ENCODE measurements at regions not wholly inside any gene's neighbourhood (a gene's known extent, or its start where the extent isn't known, plus 50 kb on each side); places are given as distances from the start of the nearest gene placed in this dataset.

DNA sequence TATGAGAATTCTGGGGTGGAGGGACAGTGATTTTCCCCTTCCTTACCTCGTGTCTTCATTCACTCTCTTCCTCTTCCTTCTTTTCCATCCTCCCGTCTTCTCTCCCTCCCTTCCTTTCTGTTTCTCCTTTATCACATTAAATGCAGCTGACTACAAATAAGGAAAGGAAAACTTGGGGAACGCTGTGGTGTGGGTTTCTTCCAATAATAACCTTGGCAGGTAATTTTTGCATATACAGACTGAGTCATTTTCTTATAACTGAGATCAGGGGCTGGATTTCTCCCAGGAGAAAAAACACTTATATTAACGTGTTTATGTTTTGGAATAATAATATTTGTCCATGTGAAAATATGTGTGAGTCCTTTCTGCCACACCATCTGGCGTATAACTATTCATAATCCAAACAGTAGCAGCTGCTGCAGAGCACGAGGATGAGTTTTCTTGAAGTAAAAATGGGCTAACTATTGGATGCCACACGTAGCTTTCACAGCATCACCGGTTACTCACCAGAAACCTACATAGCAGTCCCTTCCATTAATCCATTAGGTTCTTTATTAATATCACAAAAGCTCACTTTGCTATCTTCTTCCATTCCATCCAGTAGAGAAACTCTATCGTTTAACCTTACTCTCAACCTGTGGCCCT, 139.2 kb upstream of the SASH1 start:
- Histone ChIP-seq H3K9me2 (replicated peaks; ENCODE audit: low read length) (no peaks in the 10 kb centered on the region), H3K9ac (ENCODE audit: low read length) (no peak overlapping the region), H3K4me1 (ENCODE audit: insufficient read depth, low read length) (no peaks in the 10 kb centered on the region), H3K27ac (ENCODE audit: low read length) (no peak overlapping the region), H3K4me3 (ENCODE audit: low read length) (no peak overlapping the region), H3K36me3 (ENCODE audit: low read depth, low read length) (no peaks in the 10 kb centered on the region), H3K27me3 (ENCODE audit: low read length) (no peaks in the 10 kb centered on the region), H2AFZ (ENCODE audit: low read length) (no peak overlapping the region), H4K20me1 (ENCODE audit: low read length) (no peaks in the 10 kb centered on the region), H3K79me2 (ENCODE audit: low read length) (no peaks in the 10 kb centered on the region), H3K4me2 (ENCODE audit: low read length) (no peak overlapping the region), H3F3A (ENCODE audit: low read length, unreplicated experiment) (no peaks in the 10 kb centered on the region), H3K9me3 (ENCODE audit: low read length) (no peaks in the 10 kb centered on the region)
- ChIA-PET CTCF (no interaction called here), POLR2A (ENCODE audit: unreplicated experiment) (no interaction called here)
- BruUV-seq (replicated peaks) = no TSS peak
- no peak for DNase-seq
- intact Hi-C loops (cut with micrococcal nuclease) = no loop called here
- TF ChIP-seq EZH2 (IDR thresholded peaks at IDR 0.05; ENCODE audit: low read length, unreplicated experiment) (no peak), EZH2phosphoT487 (IDR thresholded peaks at IDR 0.05; ENCODE audit: borderline replicate concordance, low read length) (no peak)
- TF ChIP-seq, protein P1, sequence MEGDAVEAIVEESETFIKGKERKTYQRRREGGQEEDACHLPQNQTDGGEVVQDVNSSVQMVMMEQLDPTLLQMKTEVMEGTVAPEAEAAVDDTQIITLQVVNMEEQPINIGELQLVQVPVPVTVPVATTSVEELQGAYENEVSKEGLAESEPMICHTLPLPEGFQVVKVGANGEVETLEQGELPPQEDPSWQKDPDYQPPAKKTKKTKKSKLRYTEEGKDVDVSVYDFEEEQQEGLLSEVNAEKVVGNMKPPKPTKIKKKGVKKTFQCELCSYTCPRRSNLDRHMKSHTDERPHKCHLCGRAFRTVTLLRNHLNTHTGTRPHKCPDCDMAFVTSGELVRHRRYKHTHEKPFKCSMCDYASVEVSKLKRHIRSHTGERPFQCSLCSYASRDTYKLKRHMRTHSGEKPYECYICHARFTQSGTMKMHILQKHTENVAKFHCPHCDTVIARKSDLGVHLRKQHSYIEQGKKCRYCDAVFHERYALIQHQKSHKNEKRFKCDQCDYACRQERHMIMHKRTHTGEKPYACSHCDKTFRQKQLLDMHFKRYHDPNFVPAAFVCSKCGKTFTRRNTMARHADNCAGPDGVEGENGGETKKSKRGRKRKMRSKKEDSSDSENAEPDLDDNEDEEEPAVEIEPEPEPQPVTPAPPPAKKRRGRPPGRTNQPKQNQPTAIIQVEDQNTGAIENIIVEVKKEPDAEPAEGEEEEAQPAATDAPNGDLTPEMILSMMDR (conservative IDR thresholded peaks at IDR 0.05; ENCODE audit: low read depth, low read length) = no peak
- no peak for ATAC-seq

DNA sequence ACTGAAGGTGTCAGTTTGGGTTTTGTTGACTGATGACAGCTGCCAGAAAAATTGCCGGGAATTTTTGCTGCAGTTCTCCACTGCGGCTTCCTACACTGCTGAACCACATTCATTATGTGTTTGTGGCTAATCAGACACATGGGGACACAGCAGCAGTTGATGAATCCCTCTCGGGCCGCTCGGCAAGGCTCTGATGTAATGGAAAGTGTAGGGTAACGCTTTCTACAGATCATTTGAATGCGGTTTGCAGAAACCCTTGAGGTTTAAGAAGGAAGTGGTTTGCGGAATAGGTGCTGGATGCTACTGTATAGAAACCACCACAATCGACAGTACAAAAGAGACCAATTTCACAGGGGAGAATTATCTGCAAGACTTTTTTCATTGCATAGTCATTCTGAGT, 138.7 kb upstream of the SASH1 start:
- Histone ChIP-seq H4K20me1 (ENCODE audit: low read length) (no peaks in the 10 kb centered on the region), H2AFZ (ENCODE audit: low read length) (no peak overlapping the region), H3K27me3 (ENCODE audit: low read length) (no peaks in the 10 kb centered on the region), H3K4me2 (ENCODE audit: low read length) (no peak overlapping the region), H3K36me3 (ENCODE audit: low read depth, low read length) (no peaks in the 10 kb centered on the region), H3K9ac (ENCODE audit: low read length) (no peak overlapping the region), H3K79me2 (ENCODE audit: low read length) (no peaks in the 10 kb centered on the region), H3K9me3 (ENCODE audit: low read length) (no peaks in the 10 kb centered on the region), H3K27ac (ENCODE audit: low read length) (no peak overlapping the region), H3F3A (ENCODE audit: low read length, unreplicated experiment) (no peaks in the 10 kb centered on the region), H3K9me2 (replicated peaks; ENCODE audit: low read length) (no peaks in the 10 kb centered on the region), H3K4me1 (ENCODE audit: insufficient read depth, low read length) (no peaks in the 10 kb centered on the region), H3K4me3 (ENCODE audit: low read length) (no peak overlapping the region)
- POLR2A ChIA-PET (ENCODE audit: unreplicated experiment) = no interaction called here
- DNase-seq (no peak), ATAC-seq (no peak)
- BruUV-seq (replicated peaks) = no TSS peak
- intact Hi-C loops (cut with micrococcal nuclease) = no loop called here
- CTCF ChIA-PET = no interaction called here
- TF ChIP-seq, protein P1 (conservative IDR thresholded peaks at IDR 0.05; ENCODE audit: low read depth, low read length) = no peak
- no peak for TF ChIP-seq EZH2phosphoT487 (IDR thresholded peaks at IDR 0.05; ENCODE audit: borderline replicate concordance, low read length)
- no peak for TF ChIP-seq EZH2 (IDR thresholded peaks at IDR 0.05; ENCODE audit: low read length, unreplicated experiment)

DNA sequence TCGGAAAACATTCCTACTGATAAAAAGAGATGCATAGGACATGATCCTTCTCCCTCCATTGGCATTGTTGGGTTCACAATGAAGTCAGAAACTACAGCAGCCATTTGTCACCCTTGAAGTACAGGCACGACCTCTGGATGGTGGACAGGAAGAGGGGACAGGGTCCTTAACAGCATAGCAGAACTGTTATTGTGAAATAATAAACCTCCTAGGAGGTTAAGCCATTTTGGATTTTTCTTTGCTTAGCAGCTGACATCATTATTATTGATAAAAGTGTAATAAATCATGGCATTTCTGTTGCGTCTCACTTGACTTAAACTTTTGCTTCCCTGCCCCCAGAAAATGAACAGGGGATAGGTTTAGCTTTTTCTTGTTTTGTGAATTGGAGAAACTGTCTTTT, 134.3 kb upstream of the SASH1 start:
- Histone ChIP-seq H3F3A (ENCODE audit: low read length, unreplicated experiment) (no peaks in the 10 kb centered on the region), H3K79me2 (ENCODE audit: low read length) (no peaks in the 10 kb centered on the region), H2AFZ (ENCODE audit: low read length) (no peak overlapping the region), H3K27me3 (ENCODE audit: low read length) (no peaks in the 10 kb centered on the region), H3K4me3 (ENCODE audit: low read length) (no peak overlapping the region), H3K36me3 (ENCODE audit: low read depth, low read length) (no peaks in the 10 kb centered on the region), H3K27ac (ENCODE audit: low read length) (no peak overlapping the region), H4K20me1 (ENCODE audit: low read length) (no peaks in the 10 kb centered on the region), H3K9ac (ENCODE audit: low read length) (no peak overlapping the region), H3K4me1 (ENCODE audit: insufficient read depth, low read length) (no peaks in the 10 kb centered on the region), H3K4me2 (ENCODE audit: low read length) (no peak overlapping the region), H3K9me3 (ENCODE audit: low read length) (no peaks in the 10 kb centered on the region), H3K9me2 (replicated peaks; ENCODE audit: low read length) (no peaks in the 10 kb centered on the region)
- TF ChIP-seq, protein P1 (conservative IDR thresholded peaks at IDR 0.05; ENCODE audit: low read depth, low read length) = no peak
- TF ChIP-seq EZH2 (IDR thresholded peaks at IDR 0.05; ENCODE audit: low read length, unreplicated experiment) = no peak
- no peak for TF ChIP-seq EZH2phosphoT487 (IDR thresholded peaks at IDR 0.05; ENCODE audit: borderline replicate concordance, low read length)
- intact Hi-C loops (cut with micrococcal nuclease) = no loop called here
- ChIA-PET POLR2A (ENCODE audit: unreplicated experiment) (no interaction called here), CTCF (no interaction called here)
- no TSS peak for BruUV-seq (replicated peaks)
- DNase-seq (no peak), ATAC-seq (no peak)

All from PC-3 (cell line).